ENCODE measurements at regions not wholly inside any gene's neighbourhood (a gene's known extent, or its start where the extent isn't known, plus 50 kb on each side); places are given as distances from the start of the nearest gene placed in this dataset.

- H3K36me3 ChIP-seq (ENCODE audit: control insufficient read depth, insufficient read depth, low read length) = no peaks in the 10 kb centered on the region
- no peak for TF ChIP-seq CTCF (IDR thresholded peaks at IDR 0.05; ENCODE audit: insufficient read depth, low read length, poor library complexity, severe bottlenecking)
- no peak for DNase-seq (ENCODE audit: extremely low read depth, insufficient read length)
- no peak overlapping the region for H3K4me3 ChIP-seq (replicated peaks; ENCODE audit: low read depth, low read length)
- H3K27me3 ChIP-seq (replicated peaks; ENCODE audit: control insufficient read depth, insufficient read depth, low read length) = no peaks in the 10 kb centered on the region
Observed at GRCh38 chr5:118366429-118366828, 621.9 kb downstream of the DTWD2 start.

GRCh38 chr5:118365718-118366117, 622.6 kb downstream of the DTWD2 start:
- Histone ChIP-seq H3K36me3 (ENCODE audit: control insufficient read depth, insufficient read depth, low read length) (no peaks in the 10 kb centered on the region), H3K27me3 (replicated peaks; ENCODE audit: control insufficient read depth, insufficient read depth, low read length) (no peaks in the 10 kb centered on the region), H3K4me3 (replicated peaks; ENCODE audit: low read depth, low read length) (no peak overlapping the region)
- no peak for DNase-seq (ENCODE audit: extremely low read depth, insufficient read length)
- no peak for TF ChIP-seq CTCF (IDR thresholded peaks at IDR 0.05; ENCODE audit: insufficient read depth, low read length, poor library complexity, severe bottlenecking)

GRCh38 chr5:118354797-118355196, 633.5 kb downstream of the DTWD2 start:
- DNase-seq (ENCODE audit: extremely low read depth, insufficient read length) = no peak
- H3K4me3 ChIP-seq (replicated peaks; ENCODE audit: low read depth, low read length) = no peak overlapping the region
- no peak for TF ChIP-seq CTCF (IDR thresholded peaks at IDR 0.05; ENCODE audit: insufficient read depth, low read length, poor library complexity, severe bottlenecking)
- H3K27me3 ChIP-seq (replicated peaks; ENCODE audit: control insufficient read depth, insufficient read depth, low read length) = no peaks in the 10 kb centered on the region
- no peaks in the 10 kb centered on the region for H3K36me3 ChIP-seq (ENCODE audit: control insufficient read depth, insufficient read depth, low read length)

GRCh38 chr5:118353970-118354369, 634.4 kb downstream of the DTWD2 start:
- Histone ChIP-seq H3K36me3 (ENCODE audit: control insufficient read depth, insufficient read depth, low read length) (no peaks in the 10 kb centered on the region), H3K4me3 (replicated peaks; ENCODE audit: low read depth, low read length) (no peak overlapping the region), H3K27me3 (replicated peaks; ENCODE audit: control insufficient read depth, insufficient read depth, low read length) (no peaks in the 10 kb centered on the region)
- no peak for TF ChIP-seq CTCF (IDR thresholded peaks at IDR 0.05; ENCODE audit: insufficient read depth, low read length, poor library complexity, severe bottlenecking)
- DNase-seq (ENCODE audit: extremely low read depth, insufficient read length) = no peak

- Histone ChIP-seq H3K4me3 (replicated peaks; ENCODE audit: low read depth, low read length) (no peak overlapping the region), H3K36me3 (ENCODE audit: control insufficient read depth, insufficient read depth, low read length) (no peaks in the 10 kb centered on the region), H3K27me3 (replicated peaks; ENCODE audit: control insufficient read depth, insufficient read depth, low read length) (no peaks in the 10 kb centered on the region)
- TF ChIP-seq CTCF (IDR thresholded peaks at IDR 0.05; ENCODE audit: insufficient read depth, low read length, poor library complexity, severe bottlenecking) = no peak
- DNase-seq (ENCODE audit: extremely low read depth, insufficient read length) = no peak
Observed at GRCh38 chr5:118336468-118336867, 651.9 kb downstream of the DTWD2 start.

GRCh38 chr5:118327389-118327788, 661.0 kb downstream of the DTWD2 start:
- no peak overlapping the region for H3K4me3 ChIP-seq (replicated peaks; ENCODE audit: low read depth, low read length)
- no peak for DNase-seq (ENCODE audit: extremely low read depth, insufficient read length)
- no peak for TF ChIP-seq CTCF (IDR thresholded peaks at IDR 0.05; ENCODE audit: insufficient read depth, low read length, poor library complexity, severe bottlenecking)
- no peaks in the 10 kb centered on the region for H3K27me3 ChIP-seq (replicated peaks; ENCODE audit: control insufficient read depth, insufficient read depth, low read length)
- no peaks in the 10 kb centered on the region for H3K36me3 ChIP-seq (ENCODE audit: control insufficient read depth, insufficient read depth, low read length)

Measured in GM06990 (cell line).